ENCODE measurements at regions not wholly inside any gene's neighbourhood (a gene's known extent, or its start where the extent isn't known, plus 50 kb on each side); places are given as distances from the start of the nearest gene placed in this dataset.

DNA sequence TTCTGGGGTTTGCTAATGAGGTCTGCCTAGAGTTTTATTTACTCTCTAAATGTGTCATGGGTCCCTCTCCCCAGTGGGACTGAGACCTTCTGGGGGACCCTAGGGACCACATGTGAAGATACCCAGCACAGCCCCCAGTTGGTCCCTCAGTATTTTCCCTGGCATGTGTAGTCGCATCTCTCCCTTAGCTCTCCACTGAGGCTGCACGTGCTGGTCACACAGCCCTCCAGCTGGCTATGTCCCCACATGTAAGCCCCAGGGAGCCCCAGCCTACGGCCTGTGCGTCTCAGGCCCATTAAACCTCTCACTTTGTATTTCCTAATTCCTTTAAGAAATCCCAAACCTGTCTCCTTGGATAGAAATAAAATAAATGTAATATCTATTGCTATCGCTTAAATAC lies 189.6 kb upstream of the TSHZ3 start:
- Mint-ChIP-seq H3K27ac (no peak overlapping the region), H3K36me3 (ENCODE audit: low read depth) (no peaks in the 10 kb centered on the region), H3K4me1 (no peaks in the 10 kb centered on the region), H3K4me3 (no peak overlapping the region), H3K27me3 (no peaks in the 10 kb centered on the region), H3K9me3 (peaks cover 10% of the 10 kb centered on the region)
- ATAC-seq (ENCODE audit: low read depth) (no peak), DNase-seq (no peak)
- POLR2A ChIA-PET: no interaction called here
- intact Hi-C loops (cut with micrococcal nuclease): no loop called here
- TF ChIP-seq, protein P1, sequence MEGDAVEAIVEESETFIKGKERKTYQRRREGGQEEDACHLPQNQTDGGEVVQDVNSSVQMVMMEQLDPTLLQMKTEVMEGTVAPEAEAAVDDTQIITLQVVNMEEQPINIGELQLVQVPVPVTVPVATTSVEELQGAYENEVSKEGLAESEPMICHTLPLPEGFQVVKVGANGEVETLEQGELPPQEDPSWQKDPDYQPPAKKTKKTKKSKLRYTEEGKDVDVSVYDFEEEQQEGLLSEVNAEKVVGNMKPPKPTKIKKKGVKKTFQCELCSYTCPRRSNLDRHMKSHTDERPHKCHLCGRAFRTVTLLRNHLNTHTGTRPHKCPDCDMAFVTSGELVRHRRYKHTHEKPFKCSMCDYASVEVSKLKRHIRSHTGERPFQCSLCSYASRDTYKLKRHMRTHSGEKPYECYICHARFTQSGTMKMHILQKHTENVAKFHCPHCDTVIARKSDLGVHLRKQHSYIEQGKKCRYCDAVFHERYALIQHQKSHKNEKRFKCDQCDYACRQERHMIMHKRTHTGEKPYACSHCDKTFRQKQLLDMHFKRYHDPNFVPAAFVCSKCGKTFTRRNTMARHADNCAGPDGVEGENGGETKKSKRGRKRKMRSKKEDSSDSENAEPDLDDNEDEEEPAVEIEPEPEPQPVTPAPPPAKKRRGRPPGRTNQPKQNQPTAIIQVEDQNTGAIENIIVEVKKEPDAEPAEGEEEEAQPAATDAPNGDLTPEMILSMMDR (IDR thresholded peaks at IDR 0.05): no peak
- CTCF ChIA-PET: no interaction called here

DNA sequence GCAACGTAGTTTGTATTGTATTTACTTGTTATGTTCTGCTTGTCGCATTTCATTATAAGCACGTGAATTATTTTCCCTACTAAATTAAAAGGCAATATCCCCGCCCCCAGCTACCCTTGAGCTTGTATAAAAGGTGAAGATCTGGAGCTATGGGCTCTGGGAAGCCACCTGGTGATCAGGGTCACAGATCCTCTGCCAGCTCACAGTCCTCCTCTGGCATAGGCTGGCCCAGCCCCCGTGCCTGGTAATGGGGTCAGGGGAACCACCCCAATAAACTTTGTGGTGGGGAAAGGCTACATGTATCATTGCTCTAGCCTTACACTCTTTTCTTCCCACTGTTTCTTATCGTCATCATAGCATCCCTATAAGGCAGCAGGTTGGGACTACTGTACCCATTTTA lies 190.2 kb upstream of the TSHZ3 start:
- intact Hi-C loops (cut with micrococcal nuclease): no loop called here
- H3K27me3 Mint-ChIP-seq: no peaks in the 10 kb centered on the region
- CTCF ChIA-PET: no interaction called here
- peaks cover 10% of the 10 kb centered on the region for H3K9me3 Mint-ChIP-seq
- no peaks in the 10 kb centered on the region for H3K4me1 Mint-ChIP-seq
- no peak overlapping the region for H3K4me3 Mint-ChIP-seq
- no peaks in the 10 kb centered on the region for H3K36me3 Mint-ChIP-seq (ENCODE audit: low read depth)
- ATAC-seq (ENCODE audit: low read depth): no peak
- DNase-seq: no peak
- POLR2A ChIA-PET: no interaction called here
- no peak overlapping the region for H3K27ac Mint-ChIP-seq
- TF ChIP-seq, protein P1 (IDR thresholded peaks at IDR 0.05): no peak

DNA sequence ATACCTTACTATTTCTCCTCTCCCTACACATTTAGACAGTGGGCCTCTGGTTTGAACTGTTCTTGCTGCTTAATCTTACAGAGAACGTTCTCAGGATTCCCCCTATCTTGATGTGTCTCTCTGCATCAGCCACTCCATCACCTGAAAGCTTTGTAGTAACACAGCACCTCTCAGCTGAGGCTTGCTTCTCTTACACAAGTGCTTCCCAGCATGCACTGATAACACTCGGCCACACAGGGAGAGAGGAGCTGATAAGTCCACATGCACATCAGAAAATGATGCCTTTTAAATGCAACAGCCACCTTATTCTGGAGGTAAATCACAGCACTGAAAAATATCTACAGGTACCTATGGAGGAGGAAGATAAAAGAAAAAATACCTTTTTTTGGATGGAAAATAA lies 192.2 kb upstream of the TSHZ3 start:
- DNase-seq (no peak), ATAC-seq (ENCODE audit: low read depth) (no peak)
- ChIA-PET POLR2A (no interaction called here), CTCF (no interaction called here)
- no peaks in the 10 kb centered on the region for H3K4me1 Mint-ChIP-seq
- intact Hi-C loops (cut with micrococcal nuclease): no loop called here
- H3K4me3 Mint-ChIP-seq: no peak overlapping the region
- no peak overlapping the region for H3K27ac Mint-ChIP-seq
- no peaks in the 10 kb centered on the region for H3K27me3 Mint-ChIP-seq
- H3K9me3 Mint-ChIP-seq: peaks cover 14% of the 10 kb centered on the region
- no peaks in the 10 kb centered on the region for H3K36me3 Mint-ChIP-seq (ENCODE audit: low read depth)
- TF ChIP-seq, protein P1 (IDR thresholded peaks at IDR 0.05): no peak

DNA sequence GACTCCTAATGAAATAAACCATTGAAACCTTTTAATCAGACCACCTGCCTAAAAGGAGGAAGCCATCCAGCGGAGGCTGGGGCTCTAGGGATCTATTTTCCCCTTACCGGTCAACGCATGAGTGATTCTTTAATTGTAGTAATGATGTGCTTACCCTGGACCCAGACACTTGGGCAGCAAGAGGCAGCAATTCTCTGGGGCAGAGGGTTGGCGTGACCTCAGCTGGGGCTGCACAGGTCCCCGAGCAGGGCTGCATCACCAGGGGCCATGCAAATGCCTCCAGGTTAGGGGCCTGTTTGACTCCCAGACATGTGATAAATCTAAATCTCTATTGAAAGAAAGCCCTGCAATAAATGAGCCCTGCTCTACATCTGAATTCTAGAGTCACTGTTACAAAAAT lies 194.2 kb upstream of the TSHZ3 start:
- intact Hi-C loops (cut with micrococcal nuclease): no loop called here
- Mint-ChIP-seq H3K36me3 (ENCODE audit: low read depth) (no peaks in the 10 kb centered on the region), H3K4me3 (no peak overlapping the region), H3K27ac (no peak overlapping the region), H3K4me1 (no peaks in the 10 kb centered on the region), H3K9me3 (peaks cover 8% of the 10 kb centered on the region), H3K27me3 (no peaks in the 10 kb centered on the region)
- POLR2A ChIA-PET: no interaction called here
- TF ChIP-seq, protein P1 (IDR thresholded peaks at IDR 0.05): no peak
- no peak for ATAC-seq (ENCODE audit: low read depth)
- CTCF ChIA-PET: no interaction called here
- no peak for DNase-seq

DNA sequence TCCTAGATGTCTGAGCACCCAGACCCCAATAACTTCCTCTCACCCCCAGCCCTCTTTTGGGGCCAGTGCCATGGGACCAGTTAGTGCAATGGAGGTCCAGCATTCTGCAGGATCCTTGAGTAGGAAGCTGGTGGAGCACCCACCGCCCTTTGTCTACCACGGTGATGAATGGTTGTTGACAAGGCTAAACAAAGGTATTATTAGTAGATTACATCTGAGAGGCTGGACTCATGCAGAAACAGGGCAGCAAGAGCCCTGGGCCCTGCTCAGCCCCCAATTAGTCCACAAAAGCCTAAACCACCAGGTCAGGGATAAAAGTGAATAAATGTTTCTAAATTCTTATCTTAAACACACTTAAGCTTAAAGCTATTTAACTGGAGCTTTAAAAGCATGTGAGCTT lies 196.5 kb upstream of the TSHZ3 start:
- H3K9me3 Mint-ChIP-seq: peaks cover 11% of the 10 kb centered on the region
- POLR2A ChIA-PET: no interaction called here
- no peaks in the 10 kb centered on the region for H3K4me1 Mint-ChIP-seq
- CTCF ChIA-PET: no interaction called here
- H3K4me3 Mint-ChIP-seq: no peak overlapping the region
- DNase-seq (no peak), ATAC-seq (ENCODE audit: low read depth) (no peak)
- intact Hi-C loops (cut with micrococcal nuclease): no loop called here
- TF ChIP-seq, protein P1 (IDR thresholded peaks at IDR 0.05): no peak
- H3K27me3 Mint-ChIP-seq: no peaks in the 10 kb centered on the region
- no peak overlapping the region for H3K27ac Mint-ChIP-seq
- no peaks in the 10 kb centered on the region for H3K36me3 Mint-ChIP-seq (ENCODE audit: low read depth)
